Left renal pelvis (tissue), 4 donors: ENCODE measurements at regions not wholly inside any gene's neighbourhood (a gene's known extent, or its start where the extent isn't known, plus 50 kb on each side); places are given as distances from the start of the nearest gene placed in this dataset.

Experiments
- DNase-seq, 4 donors: peaks; one replicate each; pipeline ENCODE4 v3.0.0-alpha.2; 2013; ENCODE audit warnings: low read depth in 4 of 4, low spot score in 3 of 4

DNA sequence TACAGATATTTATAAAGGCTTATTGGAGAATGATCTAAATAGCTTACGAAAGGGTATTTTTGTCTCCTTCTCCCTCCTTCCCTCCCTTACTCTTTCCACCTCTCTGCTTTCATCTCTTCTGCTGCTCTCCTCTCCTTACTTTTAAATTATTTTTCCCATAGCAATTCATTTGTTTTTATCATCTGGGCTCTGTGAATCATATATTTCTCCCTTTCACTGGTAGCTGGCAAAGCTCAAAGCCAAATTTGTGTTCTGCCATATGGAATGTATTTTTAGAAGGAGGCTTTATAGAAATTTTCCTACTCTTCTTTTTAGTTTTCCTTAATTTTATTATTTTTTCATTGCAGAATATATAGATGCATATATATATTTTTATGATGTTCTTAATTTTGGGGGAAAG lies 385.8 kb downstream of the C3orf38 start:
- no peak for DNase-seq

DNA sequence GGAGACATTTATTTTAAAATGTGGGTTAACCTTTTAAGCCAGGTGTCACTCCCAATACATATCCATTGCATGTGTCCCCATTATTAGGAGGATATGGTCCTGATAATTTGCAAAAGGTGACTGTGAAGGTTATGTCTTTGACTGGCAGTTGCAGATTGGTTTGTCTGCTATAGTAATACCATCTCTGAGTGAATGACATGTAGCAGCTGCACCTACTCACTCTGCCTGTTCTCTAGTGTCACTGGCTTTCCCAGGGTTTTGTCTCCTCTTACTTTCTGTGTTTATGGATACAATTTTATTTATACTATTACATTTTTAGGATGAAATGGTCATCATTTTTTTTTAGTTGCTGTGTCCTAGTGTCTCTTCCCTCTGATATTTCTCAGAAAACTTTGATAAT lies 393.2 kb downstream of the C3orf38 start:
- DNase-seq = no peak

DNA sequence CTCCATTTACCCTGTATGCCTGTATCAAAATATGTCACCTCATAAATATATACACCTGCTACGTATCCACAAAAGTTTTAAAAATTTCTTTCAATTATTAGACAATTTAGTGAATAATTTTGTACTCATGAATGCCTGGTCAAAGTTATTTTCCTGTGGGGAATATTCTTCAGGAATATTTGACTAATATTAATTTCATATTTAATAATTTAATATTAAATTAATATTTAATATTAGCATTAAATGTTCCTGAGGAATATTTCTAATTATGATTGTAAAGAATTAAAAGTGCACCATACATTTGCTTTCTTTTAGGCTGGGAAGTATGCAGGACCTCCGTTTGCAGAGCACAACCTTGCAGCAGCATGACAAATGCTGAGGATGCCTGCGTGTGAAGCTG lies 422.7 kb downstream of the C3orf38 start:
- DNase-seq = no peak

DNA sequence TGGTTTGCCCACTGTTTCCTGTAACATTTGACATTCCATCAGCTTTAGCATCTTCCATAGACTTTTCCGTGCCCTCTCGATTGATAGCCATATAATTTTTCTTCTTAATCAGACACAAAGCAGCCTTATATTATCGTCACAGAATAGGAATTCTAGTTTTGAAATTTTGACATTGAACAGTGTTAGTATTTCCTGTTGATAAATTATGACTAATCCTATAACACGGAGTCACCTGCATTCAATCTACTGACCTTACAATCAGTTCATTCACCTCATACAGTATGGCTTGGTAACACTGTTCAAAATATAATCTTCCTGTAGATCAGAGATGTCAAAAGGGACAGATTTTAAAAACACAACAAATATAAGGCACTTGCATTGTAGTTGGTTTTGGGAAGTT lies 423.7 kb downstream of the C3orf38 start:
- DNase-seq = no peak

GRCh38 chr3:88574146-88574545 lies 424.4 kb downstream of the C3orf38 start:
- no peak for DNase-seq

DNA sequence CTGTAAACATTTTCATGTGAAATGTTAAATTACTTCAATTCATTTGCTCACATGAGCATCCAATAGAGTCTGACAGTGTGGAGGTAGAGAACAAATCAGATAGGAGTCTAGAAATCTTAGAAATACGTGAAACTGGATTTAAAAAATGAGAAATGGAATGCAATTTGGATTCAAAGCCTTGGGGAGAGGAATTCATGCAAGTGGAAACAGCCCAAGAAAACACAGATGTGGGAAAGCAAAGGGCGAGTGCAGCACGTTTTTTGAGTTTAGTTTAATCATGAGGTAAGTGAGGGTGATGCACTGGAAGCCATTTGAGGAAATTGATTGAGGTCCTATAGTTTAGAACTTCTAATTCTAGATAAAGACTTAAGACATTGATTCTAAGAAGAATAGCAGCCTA lies 434.7 kb downstream of the C3orf38 start:
- DNase-seq = no peak

- no peak for DNase-seq
Observed at GRCh38 chr3:88586121-88586640, 436.4 kb downstream of the C3orf38 start.

DNA sequence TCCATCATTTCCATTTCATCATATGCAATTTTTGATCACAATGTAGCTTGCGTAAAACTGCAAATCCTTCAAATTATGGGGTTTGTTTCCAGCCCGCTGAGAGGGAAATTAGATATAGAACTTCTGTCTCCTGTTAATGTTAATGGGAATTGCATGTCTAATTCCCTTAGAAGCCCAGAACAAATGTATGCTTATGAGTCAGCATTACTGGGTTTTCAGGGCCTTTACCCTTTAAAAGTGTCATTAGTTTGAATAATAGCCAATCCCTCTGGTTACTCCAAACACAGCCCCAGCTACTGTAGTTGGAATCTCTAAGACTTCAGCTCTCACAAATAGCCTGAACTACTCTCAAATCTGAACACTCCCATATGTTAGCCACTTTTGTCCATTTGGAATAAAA lies 439.4 kb downstream of the C3orf38 start:
- no peak for DNase-seq

DNA sequence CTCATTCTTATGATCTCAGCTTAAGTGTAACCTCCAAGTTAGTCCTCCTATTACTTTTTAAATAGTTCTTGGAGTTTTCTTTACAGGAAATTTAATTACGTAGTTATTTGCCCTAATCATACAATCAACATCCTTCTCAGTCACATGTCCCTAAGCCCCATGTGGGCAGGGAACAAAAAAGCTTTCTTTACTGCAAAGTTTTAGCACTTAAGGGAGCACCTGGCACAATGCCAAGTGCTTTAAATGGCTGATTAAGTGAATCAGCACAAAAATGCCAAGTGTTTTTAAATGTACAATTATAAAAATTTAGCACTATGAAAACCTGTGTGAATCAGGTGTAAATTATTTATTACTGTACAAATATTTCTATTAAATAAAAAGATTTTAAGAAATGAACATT lies 445.3 kb downstream of the C3orf38 start:
- no peak for DNase-seq

DNA sequence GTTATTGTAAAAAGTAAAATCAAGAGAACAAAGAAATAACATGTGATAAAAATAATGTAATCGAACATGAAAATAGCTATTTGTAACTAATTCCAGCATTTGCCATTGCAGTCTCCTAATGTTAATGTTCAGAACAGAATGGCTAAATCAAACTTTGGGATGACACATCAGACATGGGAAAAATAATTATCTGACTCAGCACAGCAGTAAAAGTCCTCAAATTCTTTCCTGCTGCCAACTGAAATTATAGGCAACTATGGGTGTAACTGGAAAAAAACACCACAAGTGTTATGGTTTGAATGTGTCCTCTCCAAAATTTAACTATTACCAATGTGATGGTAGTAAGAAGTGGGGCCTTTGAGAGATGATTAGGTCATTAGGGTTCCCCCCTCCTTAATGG lies 446.7 kb downstream of the C3orf38 start:
- no peak for DNase-seq

- no peak for DNase-seq
Observed at GRCh38 chr3:88610820-88611219, 461.1 kb downstream of the C3orf38 start.

DNA sequence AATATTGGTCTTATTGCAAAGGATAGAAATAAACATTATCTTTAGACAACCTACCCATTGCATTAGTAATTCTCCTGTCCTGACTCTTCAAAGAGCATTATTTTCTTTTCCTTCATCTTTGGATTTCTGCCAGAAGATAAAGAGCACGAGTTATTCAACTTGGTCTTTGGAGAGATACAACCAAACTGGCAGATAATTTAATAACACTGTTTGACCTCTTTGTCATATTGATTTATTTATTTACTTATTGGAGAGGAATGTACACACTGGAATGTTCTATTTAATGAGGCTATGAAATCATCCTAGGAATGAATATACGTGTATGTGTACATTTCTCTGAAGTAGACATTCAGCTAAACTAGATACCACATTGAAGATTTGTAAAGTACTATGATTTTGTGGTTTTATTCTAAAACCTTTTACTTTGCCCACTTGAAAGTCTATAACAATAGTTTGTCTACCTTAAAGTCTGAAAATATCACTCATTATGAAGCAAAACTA lies 462.1 kb downstream of the C3orf38 start:
- no peak for DNase-seq

- DNase-seq = no peak
Observed at GRCh38 chr3:88616413-88616812, 466.7 kb downstream of the C3orf38 start.

DNA sequence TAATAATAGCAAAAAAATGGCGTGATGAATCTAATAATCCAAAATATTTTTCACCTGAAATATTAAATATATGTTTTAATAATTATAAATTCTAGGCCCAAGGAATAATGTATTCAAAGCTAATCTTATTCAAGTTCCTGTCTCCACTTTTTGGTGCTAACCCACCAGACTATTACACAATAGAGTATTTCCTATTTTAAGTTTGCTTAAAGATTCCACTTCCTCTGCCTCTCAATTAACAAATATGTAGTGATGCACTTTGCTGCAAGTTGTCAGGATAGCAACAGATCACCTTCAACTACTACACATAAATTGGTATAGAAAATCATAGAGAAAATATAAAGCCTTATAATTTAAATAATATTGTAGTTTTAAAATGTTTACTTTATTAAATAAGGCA lies 467.5 kb downstream of the C3orf38 start:
- no peak for DNase-seq

DNA sequence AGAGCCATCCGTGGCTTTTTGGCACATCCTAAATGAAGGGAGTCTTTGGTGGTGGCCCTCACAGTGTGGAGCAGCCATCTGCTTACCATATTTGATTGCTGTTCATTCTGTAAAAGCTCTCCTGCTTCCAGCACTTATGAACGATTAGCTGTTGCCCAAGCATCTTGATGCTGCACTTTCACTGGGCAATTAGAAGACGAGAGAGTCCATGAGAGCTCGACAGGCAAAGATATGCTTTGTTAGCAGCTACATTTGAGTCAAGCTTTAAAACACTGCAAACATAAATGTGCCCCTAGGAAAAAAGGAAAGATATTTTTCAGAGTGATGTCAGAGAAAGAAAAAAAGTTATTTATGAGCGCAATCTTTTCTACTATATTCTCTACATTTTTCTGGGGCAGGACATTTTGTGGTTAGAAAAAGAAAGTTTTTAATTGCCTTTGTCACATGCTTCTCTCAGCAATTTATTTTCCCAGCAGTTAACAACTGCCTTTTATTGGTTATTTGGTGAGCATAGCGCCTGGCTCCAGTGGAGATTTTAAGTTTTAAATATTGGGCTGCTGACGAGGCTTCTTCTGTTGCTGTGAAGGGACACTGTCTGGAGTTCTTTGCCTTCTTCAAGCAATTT lies 468.4 kb downstream of the C3orf38 start:
- no peak for DNase-seq

- no peak for DNase-seq
Observed at GRCh38 chr3:88621586-88621985, 471.8 kb downstream of the C3orf38 start.

DNA sequence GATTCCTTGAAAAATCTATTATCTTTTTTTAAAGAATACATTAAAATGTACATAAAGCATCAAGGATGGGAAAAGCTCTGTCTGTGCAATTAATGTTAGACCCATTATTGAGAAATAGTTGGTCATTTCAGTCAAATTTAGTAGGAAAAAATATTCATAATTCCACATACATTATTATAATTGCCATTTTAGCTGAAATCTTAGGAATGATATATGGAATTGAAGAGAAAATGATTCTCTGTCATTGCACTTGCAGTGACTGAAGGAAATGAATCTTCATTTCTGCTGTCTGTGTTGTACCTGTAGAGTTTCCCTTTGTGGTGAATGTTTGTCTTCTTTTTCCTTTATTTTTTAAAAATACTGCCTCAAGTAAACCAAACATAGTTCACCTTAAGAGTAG lies 473.9 kb downstream of the C3orf38 start:
- DNase-seq = no peak

- no peak for DNase-seq
Observed at GRCh38 chr3:88626456-88627120, 476.8 kb downstream of the C3orf38 start.

GRCh38 chr3:88628901-88629300 lies 478.5 kb upstream of the EPHA3 start:
- no peak for DNase-seq

- no peak for DNase-seq
Observed at GRCh38 chr3:88632226-88632625, 475.2 kb upstream of the EPHA3 start.

DNA sequence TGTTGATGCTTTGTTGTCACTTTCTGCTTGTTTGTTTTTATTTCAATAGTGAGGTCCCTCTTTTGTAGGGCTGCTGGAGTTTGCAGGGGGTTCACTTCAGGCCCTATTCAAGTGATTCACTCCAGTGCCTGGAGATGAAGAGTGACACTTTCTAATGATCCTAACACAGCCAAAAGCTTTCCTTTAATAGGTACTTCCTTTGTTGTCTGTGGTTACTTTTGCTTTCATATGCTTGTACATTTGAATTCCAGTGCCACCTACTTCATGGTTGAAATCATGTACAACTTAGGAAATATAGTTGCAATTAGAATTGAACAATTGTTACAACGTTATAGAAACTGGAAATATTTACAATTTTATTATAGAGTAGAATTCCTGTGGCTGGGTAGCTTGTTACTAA lies 466.8 kb upstream of the EPHA3 start:
- DNase-seq = no peak

DNA sequence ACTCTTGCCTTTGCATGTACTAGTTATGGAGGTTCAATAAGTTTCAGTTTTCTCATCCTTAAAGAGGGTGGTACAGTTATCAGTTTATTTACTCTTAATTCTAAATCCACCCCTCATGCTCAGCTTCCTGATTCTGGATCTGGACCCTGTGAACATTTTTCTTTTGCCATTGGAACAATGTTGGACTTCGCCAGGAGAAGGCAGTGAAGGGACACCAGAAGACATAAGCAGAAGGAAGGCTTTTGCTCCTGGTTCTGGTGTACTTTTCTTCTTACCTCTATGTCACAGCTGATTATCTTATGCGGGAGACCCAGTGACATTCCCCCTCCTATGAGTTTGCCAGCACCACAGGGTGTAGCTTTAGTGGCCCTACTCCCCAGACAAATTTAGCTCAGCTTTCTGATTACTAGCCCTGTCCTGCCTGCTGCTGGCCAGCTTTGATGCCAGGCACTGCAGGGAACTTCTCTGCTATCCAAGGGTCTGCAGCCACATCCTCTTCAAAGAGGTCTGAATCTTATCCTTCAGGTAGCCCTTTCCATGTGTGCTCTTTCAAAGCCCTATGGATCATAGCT lies 466.3 kb upstream of the EPHA3 start:
- DNase-seq = no peak
